ENCODE measurements at regions not wholly inside any gene's neighbourhood (a gene's known extent, or its start where the extent isn't known, plus 50 kb on each side); places are given as distances from the start of the nearest gene placed in this dataset.

DNA sequence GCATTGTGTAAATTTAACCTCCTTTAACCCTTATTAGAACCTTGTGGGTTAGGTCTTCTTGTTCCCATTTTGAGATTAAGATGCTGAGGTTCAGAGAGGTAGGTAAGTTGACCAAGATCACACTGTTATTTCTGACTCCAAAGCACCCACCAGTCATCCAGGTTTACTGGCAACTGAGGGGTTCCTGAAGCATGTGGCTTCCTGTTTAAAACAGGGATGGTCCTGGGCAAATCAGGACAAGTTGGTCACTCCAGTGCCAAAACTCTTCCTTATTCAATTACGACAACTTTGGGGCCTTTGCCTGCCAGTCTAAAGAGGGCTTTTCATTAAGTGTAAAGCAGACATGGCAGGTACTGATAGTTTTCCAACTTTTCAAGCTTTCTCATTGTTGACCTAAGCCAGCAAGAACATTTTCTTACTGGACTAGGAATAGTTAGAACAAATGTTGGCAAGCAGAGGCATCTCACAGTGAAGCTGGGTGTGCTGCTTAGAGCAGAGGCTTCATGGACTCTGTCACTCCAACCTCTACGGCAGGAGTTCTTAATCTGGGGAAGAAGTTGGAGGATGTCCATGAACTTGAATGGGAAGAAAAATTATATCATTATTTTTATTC, 149.4 kb upstream of the ADAMTS9 start:
- no peak for DNase-seq (ENCODE audit: extremely low spot score)
- TF ChIP-seq ZNF384 (IDR thresholded peaks at IDR 0.05) (no peak), SUZ12 (IDR thresholded peaks at IDR 0.05) (no peak), SP1 (IDR thresholded peaks at IDR 0.05) (no peak), TARDBP (IDR thresholded peaks at IDR 0.05) (no peak), CTBP1 (IDR thresholded peaks at IDR 0.05; ENCODE audit: borderline replicate concordance) (no peak), ARNT (IDR thresholded peaks at IDR 0.05) (no peak), FOXK2 (IDR thresholded peaks at IDR 0.05) (no peak), LEF1 (IDR thresholded peaks at IDR 0.05; ENCODE audit: borderline replicate concordance) (no peak), FOXA1 (IDR thresholded peaks at IDR 0.05) (no peak), ELF4 (IDR thresholded peaks at IDR 0.05) (no peak), HDGF (IDR thresholded peaks at IDR 0.05; ENCODE audit: borderline replicate concordance) (no peak), L3MBTL2 (conservative IDR thresholded peaks at IDR 0.05) (no peak), FOXM1 (IDR thresholded peaks at IDR 0.05; ENCODE audit: borderline replicate concordance) (no peak)
- TF ChIP-seq, protein P1, sequence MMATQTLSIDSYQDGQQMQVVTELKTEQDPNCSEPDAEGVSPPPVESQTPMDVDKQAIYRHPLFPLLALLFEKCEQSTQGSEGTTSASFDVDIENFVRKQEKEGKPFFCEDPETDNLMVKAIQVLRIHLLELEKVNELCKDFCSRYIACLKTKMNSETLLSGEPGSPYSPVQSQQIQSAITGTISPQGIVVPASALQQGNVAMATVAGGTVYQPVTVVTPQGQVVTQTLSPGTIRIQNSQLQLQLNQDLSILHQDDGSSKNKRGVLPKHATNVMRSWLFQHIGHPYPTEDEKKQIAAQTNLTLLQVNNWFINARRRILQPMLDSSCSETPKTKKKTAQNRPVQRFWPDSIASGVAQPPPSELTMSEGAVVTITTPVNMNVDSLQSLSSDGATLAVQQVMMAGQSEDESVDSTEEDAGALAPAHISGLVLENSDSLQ (IDR thresholded peaks at IDR 0.05), result no peak
- POLR2A ChIA-PET, result no interaction called here
- CTCF ChIA-PET, result no interaction called here

DNA sequence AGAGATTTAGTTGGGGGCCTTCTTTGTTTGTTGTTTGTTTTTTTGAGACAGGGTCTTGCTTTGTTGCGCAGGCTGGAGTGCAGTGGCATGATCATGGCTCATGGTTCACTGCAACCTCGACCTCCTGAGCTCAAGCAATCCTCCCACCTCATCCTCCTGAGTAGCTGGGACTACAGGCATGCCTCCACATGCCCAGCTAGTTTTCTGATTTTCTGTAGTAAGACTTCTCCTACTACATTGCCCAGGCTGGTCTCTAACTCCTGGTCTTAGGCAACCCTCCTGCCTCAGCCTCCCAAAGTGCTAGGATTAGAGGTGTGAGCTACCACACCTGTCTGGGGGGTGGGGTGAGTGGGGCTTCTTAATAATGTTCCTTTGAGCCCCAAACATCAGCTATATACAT, 148.3 kb upstream of the ADAMTS9 start:
- ChIA-PET CTCF (no interaction called here), POLR2A (no interaction called here)
- no peak for DNase-seq (ENCODE audit: extremely low spot score)
- no peak for TF ChIP-seq CTBP1 (IDR thresholded peaks at IDR 0.05; ENCODE audit: borderline replicate concordance)
- TF ChIP-seq ZNF384 (IDR thresholded peaks at IDR 0.05), result no peak
- no peak for TF ChIP-seq ARNT (IDR thresholded peaks at IDR 0.05)
- TF ChIP-seq TARDBP (IDR thresholded peaks at IDR 0.05), result no peak
- no peak for TF ChIP-seq NFRKB (IDR thresholded peaks at IDR 0.05)
- no peak for TF ChIP-seq LEF1 (IDR thresholded peaks at IDR 0.05; ENCODE audit: borderline replicate concordance)
- TF ChIP-seq, protein P1 (IDR thresholded peaks at IDR 0.05), result no peak
- no peak for TF ChIP-seq BHLHE40 (IDR thresholded peaks at IDR 0.05; ENCODE audit: borderline replicate concordance)
- TF ChIP-seq FOXA1 (IDR thresholded peaks at IDR 0.05), result no peak
- no peak for TF ChIP-seq HDGF (IDR thresholded peaks at IDR 0.05; ENCODE audit: borderline replicate concordance)
- TF ChIP-seq SP1 (IDR thresholded peaks at IDR 0.05), result no peak
- no peak for TF ChIP-seq FOXM1 (IDR thresholded peaks at IDR 0.05; ENCODE audit: borderline replicate concordance)
- no peak for TF ChIP-seq L3MBTL2 (conservative IDR thresholded peaks at IDR 0.05)

GRCh38 chr3:64832098-64832497, 144.3 kb upstream of the ADAMTS9 start:
- POLR2A ChIA-PET, result no interaction called here
- CTCF ChIA-PET, result no interaction called here
- no peak for DNase-seq (ENCODE audit: extremely low spot score)
- TF ChIP-seq SP1 (IDR thresholded peaks at IDR 0.05) (no peak), FOXA1 (IDR thresholded peaks at IDR 0.05) (no peak), TARDBP (IDR thresholded peaks at IDR 0.05) (no peak), ZNF384 (IDR thresholded peaks at IDR 0.05) (no peak), NFRKB (IDR thresholded peaks at IDR 0.05) (no peak), ELF4 (IDR thresholded peaks at IDR 0.05) (no peak), LEF1 (IDR thresholded peaks at IDR 0.05; ENCODE audit: borderline replicate concordance) (no peak)
- TF ChIP-seq, protein P1 (IDR thresholded peaks at IDR 0.05), result no peak

DNA sequence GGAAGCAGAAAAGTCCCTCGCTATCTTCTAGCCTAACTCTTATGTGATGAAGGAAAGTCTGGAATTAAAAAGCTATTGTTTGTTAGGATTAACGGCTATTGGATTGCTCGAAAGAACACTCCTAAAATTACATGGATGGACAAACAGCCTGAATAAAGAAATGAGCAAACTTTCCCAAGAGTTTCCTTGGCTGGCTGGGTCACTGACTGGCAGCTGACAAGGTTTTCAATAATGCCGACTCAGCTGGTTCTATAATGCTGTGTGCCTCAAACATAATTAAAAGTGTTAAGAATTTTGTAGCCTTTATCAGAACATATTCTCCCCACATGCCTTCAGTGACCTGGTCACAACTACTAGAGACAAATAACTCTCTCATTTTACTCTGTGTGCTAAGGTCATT, 142.9 kb upstream of the ADAMTS9 start:
- DNase-seq (ENCODE audit: extremely low spot score), result no peak
- POLR2A ChIA-PET, result no interaction called here
- CTCF ChIA-PET, result no interaction called here
- no peak for TF ChIP-seq ARNT (IDR thresholded peaks at IDR 0.05)
- TF ChIP-seq BHLHE40 (IDR thresholded peaks at IDR 0.05; ENCODE audit: borderline replicate concordance), result no peak
- no peak for TF ChIP-seq L3MBTL2 (conservative IDR thresholded peaks at IDR 0.05)
- TF ChIP-seq FOXM1 (IDR thresholded peaks at IDR 0.05; ENCODE audit: borderline replicate concordance), result no peak
- TF ChIP-seq CTBP1 (IDR thresholded peaks at IDR 0.05; ENCODE audit: borderline replicate concordance), result no peak
- no peak for TF ChIP-seq SUZ12 (IDR thresholded peaks at IDR 0.05)
- TF ChIP-seq, protein P1 (IDR thresholded peaks at IDR 0.05), result no peak
- TF ChIP-seq FOXA1 (IDR thresholded peaks at IDR 0.05), result no peak
- no peak for TF ChIP-seq TARDBP (IDR thresholded peaks at IDR 0.05)
- no peak for TF ChIP-seq HDGF (IDR thresholded peaks at IDR 0.05; ENCODE audit: borderline replicate concordance)
- no peak for TF ChIP-seq ZNF384 (IDR thresholded peaks at IDR 0.05)
- TF ChIP-seq SP1 (IDR thresholded peaks at IDR 0.05), result no peak
- TF ChIP-seq NFRKB (IDR thresholded peaks at IDR 0.05), result no peak
- TF ChIP-seq LEF1 (IDR thresholded peaks at IDR 0.05; ENCODE audit: borderline replicate concordance), result no peak

DNA sequence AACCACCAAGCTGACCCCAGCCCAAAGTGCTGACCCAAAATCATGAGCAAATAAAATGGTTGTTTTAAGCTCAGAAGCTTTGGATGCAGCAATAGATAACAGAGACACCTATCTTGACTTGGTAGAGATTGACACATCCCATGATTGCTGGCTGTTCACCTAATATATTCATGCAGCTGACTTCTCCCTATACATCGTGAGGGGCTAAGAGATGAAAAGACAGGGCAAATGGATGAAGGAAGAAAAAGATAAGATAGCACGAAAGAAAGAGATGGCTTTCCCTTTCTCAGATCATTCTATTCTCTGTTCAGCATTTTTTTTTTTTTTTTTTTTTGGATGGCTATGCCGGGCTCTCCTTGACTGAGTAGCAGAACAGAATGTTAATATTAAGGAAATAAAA, 141.5 kb upstream of the ADAMTS9 start:
- POLR2A ChIA-PET, result no interaction called here
- no peak for DNase-seq (ENCODE audit: extremely low spot score)
- TF ChIP-seq L3MBTL2 (conservative IDR thresholded peaks at IDR 0.05), result no peak
- no peak for TF ChIP-seq SUZ12 (IDR thresholded peaks at IDR 0.05)
- no peak for TF ChIP-seq HDGF (IDR thresholded peaks at IDR 0.05; ENCODE audit: borderline replicate concordance)
- CTCF ChIA-PET, result no interaction called here

DNA sequence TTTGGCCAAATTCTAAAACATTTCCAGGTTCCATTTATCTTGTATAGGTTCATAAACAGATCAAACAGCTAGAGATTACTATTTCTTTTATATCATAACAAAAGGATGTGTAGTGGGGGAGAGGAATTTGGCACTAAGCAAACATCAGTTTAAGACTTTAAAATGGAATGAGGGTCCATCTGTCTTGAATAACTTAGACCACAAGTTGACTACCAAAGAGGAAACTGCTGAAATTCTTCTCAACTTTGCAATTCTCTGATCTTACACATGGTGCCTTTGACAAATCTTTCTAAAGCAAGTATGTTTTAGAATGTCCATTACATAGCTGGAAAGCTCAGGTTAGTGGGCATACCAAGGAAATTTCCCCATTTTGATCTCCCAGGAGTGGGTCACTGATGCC, 140.5 kb upstream of the ADAMTS9 start:
- TF ChIP-seq TARDBP (IDR thresholded peaks at IDR 0.05), result no peak
- TF ChIP-seq LEF1 (IDR thresholded peaks at IDR 0.05; ENCODE audit: borderline replicate concordance), result no peak
- no peak for TF ChIP-seq SP1 (IDR thresholded peaks at IDR 0.05)
- no peak for TF ChIP-seq BHLHE40 (IDR thresholded peaks at IDR 0.05; ENCODE audit: borderline replicate concordance)
- no peak for TF ChIP-seq FOXA1 (IDR thresholded peaks at IDR 0.05)
- no peak for TF ChIP-seq HDGF (IDR thresholded peaks at IDR 0.05; ENCODE audit: borderline replicate concordance)
- POLR2A ChIA-PET, result no interaction called here
- no peak for DNase-seq (ENCODE audit: extremely low spot score)
- CTCF ChIA-PET, result no interaction called here

Measured in HEK293T (cell line).